AG04450 (cell line): ENCODE measurements at regions not wholly inside any gene's neighbourhood (a gene's known extent, or its start where the extent isn't known, plus 50 kb on each side); places are given as distances from the start of the nearest gene placed in this dataset.

ENCODE experiments used
- CTCF ChIA-PET: fragments of 300-600, 350-600 bp; formaldehyde crosslinking; extraction: SDS; loops from one replicate; lab custom pipeline; 2022; ENCODE audit warnings: antibody characterized with exemption, inconsistent platforms; lab: Charles Lee
- POLR2A ChIA-PET: fragments of 350-600 bp; formaldehyde crosslinking; extraction: SDS; loops from one replicate; lab custom pipeline; 2021; ENCODE audit warnings: antibody characterized with exemption, inconsistent platforms; lab: Yijun Ruan, JAX
- DNase-seq: peaks from one replicate; pipeline ENCODE4 v3.0.0-alpha.2; 2011; ENCODE audit warnings: low read depth, low spot score
- H3K27ac ChIP-seq: one replicate; pipeline ENCODE4 v1.5.1; 2012; ENCODE audit warnings: low read depth, low read length, control low read depth
- H3K27me3 ChIP-seq: one replicate; pipeline ENCODE4 v1.6.0; 2012; ENCODE audit warnings: low read length; ENCODE audit not compliant: control insufficient read depth, insufficient read depth
- H3K4me3 ChIP-seq: 2 replicates; pipeline ENCODE4 v1.5.1; 2011; ENCODE audit warnings: mild to moderate bottlenecking, low read depth, low read length, control low read depth
- H3K9me3 ChIP-seq: 2 replicates; pipeline ENCODE4 v1.5.1; 2012; ENCODE audit warnings: low read length; ENCODE audit not compliant: control insufficient read depth, insufficient read depth
- TF ChIP-seq, protein P1 (sequence below): IDR thresholded peaks from 2 replicates; pipeline ENCODE4 v1.5.1; 2011; ENCODE audit warnings: low read depth, low read length, control low read depth, inconsistent platforms

DNA sequence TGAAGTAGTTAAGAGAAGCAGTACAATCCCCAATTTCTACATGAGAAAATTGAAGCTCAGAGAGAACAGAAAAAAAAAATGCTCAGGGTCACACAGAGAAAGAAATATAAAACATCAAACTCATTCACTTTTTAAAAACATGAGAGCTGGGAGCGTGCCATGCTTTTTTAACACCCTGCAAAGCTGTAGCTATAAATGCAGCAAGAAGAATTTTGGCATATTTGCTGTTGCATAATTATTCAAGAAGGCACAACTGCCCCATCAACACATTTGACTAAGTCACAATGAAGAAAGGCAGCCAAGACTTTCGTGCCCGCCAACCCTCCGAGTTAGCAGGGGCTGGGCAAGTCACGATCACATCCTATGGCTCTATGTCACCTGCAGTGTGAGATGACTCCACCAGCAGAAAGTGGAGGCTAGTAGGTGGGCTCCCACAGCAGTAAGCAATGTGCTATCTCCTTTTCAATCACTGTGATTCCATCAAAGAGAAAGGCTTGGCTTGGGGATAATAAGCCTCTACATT is 214.8 kb downstream of the DHX15 start:
- POLR2A ChIA-PET: no interaction called here
- CTCF ChIA-PET: no interaction called here
- no peaks in the 10 kb centered on the region for H3K9me3 ChIP-seq
- H3K4me3 ChIP-seq: no peak overlapping the region
- no peaks in the 10 kb centered on the region for H3K27me3 ChIP-seq
- no peak overlapping the region for H3K27ac ChIP-seq
- TF ChIP-seq, protein P1, sequence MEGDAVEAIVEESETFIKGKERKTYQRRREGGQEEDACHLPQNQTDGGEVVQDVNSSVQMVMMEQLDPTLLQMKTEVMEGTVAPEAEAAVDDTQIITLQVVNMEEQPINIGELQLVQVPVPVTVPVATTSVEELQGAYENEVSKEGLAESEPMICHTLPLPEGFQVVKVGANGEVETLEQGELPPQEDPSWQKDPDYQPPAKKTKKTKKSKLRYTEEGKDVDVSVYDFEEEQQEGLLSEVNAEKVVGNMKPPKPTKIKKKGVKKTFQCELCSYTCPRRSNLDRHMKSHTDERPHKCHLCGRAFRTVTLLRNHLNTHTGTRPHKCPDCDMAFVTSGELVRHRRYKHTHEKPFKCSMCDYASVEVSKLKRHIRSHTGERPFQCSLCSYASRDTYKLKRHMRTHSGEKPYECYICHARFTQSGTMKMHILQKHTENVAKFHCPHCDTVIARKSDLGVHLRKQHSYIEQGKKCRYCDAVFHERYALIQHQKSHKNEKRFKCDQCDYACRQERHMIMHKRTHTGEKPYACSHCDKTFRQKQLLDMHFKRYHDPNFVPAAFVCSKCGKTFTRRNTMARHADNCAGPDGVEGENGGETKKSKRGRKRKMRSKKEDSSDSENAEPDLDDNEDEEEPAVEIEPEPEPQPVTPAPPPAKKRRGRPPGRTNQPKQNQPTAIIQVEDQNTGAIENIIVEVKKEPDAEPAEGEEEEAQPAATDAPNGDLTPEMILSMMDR: no peak
- no peak for DNase-seq

DNA sequence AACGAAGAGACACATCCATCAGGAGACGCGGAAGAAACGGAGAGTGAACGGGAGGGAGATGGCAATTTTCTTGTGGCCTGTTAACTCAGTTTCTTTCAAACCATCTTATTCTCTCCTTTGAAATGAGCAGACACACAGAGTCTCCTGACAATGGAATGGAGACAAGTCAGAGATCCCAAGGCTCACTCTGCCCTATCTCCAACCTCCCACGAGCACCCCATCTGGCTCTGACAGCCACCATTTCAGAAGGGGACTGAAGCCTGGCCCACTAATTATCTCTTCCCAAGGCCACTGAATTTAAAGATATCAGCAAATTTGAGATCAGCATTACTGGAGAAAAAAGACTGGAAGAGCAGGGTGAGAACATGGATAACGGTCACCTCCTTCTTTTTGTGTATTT is 215.6 kb downstream of the DHX15 start:
- DNase-seq: no peak
- POLR2A ChIA-PET: no interaction called here
- CTCF ChIA-PET: no interaction called here

DNA sequence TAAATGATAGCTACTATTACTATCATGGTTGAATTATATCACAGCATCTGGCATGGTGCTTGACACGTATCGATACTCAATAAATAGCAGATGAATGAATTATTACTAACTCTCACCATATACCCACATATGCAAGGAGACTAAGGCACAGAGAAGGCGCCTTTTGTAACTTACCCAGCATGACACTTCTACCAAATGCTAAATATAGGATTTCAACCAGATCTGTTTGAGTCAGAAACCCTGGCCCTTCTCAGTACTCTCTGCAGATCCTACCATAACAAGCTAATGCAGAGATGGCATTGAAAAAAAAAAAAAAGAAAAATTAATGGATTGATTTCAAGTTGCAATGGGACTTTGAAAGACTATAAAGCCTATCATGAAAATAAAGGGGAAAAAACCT is 219.5 kb downstream of the DHX15 start:
- ChIA-PET POLR2A (no interaction called here), CTCF (no interaction called here)
- TF ChIP-seq, protein P1: no peak
- H3K27me3 ChIP-seq: peaks cover 3% of the 10 kb centered on the region
- DNase-seq: no peak
- H3K9me3 ChIP-seq: no peaks in the 10 kb centered on the region
- no peak overlapping the region for H3K4me3 ChIP-seq
- H3K27ac ChIP-seq: no peak overlapping the region

More for the DNA sequence above, 215.6 kb downstream of the DHX15 start:
- H3K27ac ChIP-seq: no peak overlapping the region
- TF ChIP-seq, protein P1: no peak
- H3K9me3 ChIP-seq: no peaks in the 10 kb centered on the region
- no peak overlapping the region for H3K4me3 ChIP-seq
- no peaks in the 10 kb centered on the region for H3K27me3 ChIP-seq

DNA sequence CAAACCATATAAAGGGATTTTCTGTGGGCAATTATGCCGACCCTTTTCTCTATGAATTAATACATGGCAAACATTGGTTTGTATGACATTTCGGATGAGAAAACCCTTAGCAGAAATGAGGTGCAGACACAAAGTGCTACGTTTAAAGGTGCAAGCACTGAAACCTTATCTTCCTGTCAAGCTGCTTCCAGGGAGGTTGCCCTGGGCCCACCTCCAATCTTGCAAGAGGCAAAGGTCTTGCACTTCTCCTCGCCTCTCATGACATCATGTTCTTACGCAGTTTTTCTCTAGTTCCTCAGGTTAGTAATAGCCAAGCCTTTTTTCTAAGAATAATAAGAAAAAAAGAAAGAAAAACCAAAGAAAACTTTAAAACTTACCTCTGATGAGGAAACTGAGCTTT is 220.1 kb downstream of the DHX15 start:
- ChIA-PET CTCF (no interaction called here), POLR2A (no interaction called here)
- Histone ChIP-seq H3K27ac (no peak overlapping the region), H3K27me3 (peaks cover 3% of the 10 kb centered on the region), H3K4me3 (no peak overlapping the region), H3K9me3 (no peaks in the 10 kb centered on the region)
- TF ChIP-seq, protein P1: no peak
- DNase-seq: no peak

DNA sequence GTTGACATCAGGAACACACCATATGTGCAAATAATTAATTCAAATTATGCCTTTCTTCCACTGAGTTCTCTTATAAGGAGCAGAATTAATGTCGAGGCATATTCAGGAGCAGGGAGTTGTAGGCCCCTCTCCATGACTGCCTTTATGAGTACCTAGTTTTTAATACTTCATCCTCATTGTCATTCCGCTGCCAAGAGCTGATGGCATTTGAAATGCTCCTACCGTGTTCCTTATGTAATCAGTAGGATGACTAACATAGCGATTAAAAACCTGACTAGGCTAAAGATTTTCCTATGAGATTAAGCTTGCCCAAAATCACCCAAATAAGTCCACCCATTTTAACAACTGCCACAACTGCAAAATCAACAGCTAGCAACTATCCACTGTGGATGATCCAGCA is 220.6 kb downstream of the DHX15 start:
- POLR2A ChIA-PET: no interaction called here

More for the DNA sequence above, 220.6 kb downstream of the DHX15 start:
- CTCF ChIA-PET: no interaction called here
- Histone ChIP-seq H3K27ac (no peak overlapping the region), H3K9me3 (no peaks in the 10 kb centered on the region), H3K27me3 (peaks cover 3% of the 10 kb centered on the region), H3K4me3 (no peak overlapping the region)
- no peak for DNase-seq
- TF ChIP-seq, protein P1: no peak
